Stimulated activated effector memory CD8-positive, alpha-beta T cell treated with anti-CD3 and anti-CD28 coated beads, Interleukin-12 subunit alpha, Interleukin-12 subunit beta, amount 100 ng/mL, for 72 hours (primary cell): ENCODE measurements at regions not wholly inside any gene's neighbourhood (a gene's known extent, or its start where the extent isn't known, plus 50 kb on each side); places are given as distances from the start of the nearest gene placed in this dataset.
"Not testable (repeated sequence)": the region's sequence is repeated elsewhere in the genome, so short reads cannot be mapped to it uniquely, and the experiment has no call there.

Source experiments
- ATAC-seq: fragments of 150-1000 bp; cut with Tn5 transposase; 2 replicates; pipeline ENCODE4 v1.10.0; 2021
- DNase-seq, 2 donors: peaks; one replicate each; pipeline ENCODE4 v3.0.0; 2021 to 2022; ENCODE audit warnings: low spot score in 2 of 2
- H3K27ac Mint-ChIP-seq: one replicate; pipeline ENCODE4 v1.8.0; 2022; ENCODE audit warnings: mild to moderate bottlenecking, mixed read lengths
- H3K36me3 Mint-ChIP-seq: one replicate; pipeline ENCODE4 v1.8.0; 2022; ENCODE audit warnings: mild to moderate bottlenecking, mixed read lengths
- H3K4me1 Mint-ChIP-seq: one replicate; pipeline ENCODE4 v1.8.0; 2022; ENCODE audit warnings: mixed read lengths
- H3K4me3 Mint-ChIP-seq: one replicate; pipeline ENCODE4 v1.8.0; 2022; ENCODE audit warnings: mild to moderate bottlenecking, mixed read lengths
- H3K9me3 Mint-ChIP-seq: one replicate; pipeline ENCODE4 v1.8.0; 2022; ENCODE audit warnings: mixed read lengths

DNA sequence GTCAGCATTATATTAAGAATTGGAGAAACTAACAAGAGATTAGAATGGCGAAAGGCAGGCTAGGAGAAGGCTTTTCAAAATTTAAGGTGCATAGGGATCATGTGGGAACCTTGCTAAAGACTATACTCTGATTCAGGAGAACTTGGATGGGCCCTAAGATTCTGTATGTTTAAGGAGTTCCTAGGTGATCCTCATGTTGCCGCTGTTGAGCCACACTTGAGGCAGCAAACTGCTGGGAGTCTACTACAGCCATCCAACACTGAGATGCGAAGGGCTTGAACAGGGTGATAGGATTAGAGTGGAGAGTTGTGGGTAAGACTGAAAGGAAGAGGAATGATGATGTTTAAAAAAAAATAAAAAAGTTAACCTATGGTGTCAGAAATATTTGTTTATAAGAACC lies 1013.2 kb downstream of the MRPL39 start:
- Mint-ChIP-seq H3K4me3 (no peak overlapping the region), H3K36me3 (no peaks in the 10 kb centered on the region), H3K27ac (no peak overlapping the region), H3K4me1 (no peaks in the 10 kb centered on the region), H3K9me3 (peaks cover 22% of the 10 kb centered on the region)
- ATAC-seq (no peak), DNase-seq (no peak)

DNA sequence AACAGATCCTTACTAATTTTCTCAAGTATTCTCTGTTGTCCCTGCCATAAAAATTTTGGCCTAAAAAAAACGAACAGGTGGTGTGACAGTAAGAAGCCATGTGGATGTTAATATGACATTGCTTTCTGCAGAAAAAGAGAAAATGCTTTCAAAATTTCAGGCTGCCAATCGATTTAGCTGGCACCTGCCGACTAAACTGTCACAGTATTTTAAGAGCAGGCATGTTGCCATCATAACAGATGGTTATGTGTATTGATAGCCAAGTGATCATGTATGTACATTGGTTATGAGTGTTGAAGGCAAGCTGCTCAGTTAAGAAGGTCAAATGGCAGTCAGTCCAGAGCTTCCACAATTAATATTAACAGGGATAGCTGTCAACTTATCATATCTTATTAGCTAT lies 1017.0 kb downstream of the MRPL39 start:
- Mint-ChIP-seq H3K9me3 (peaks cover 19% of the 10 kb centered on the region), H3K4me3 (no peak overlapping the region), H3K27ac (no peak overlapping the region), H3K36me3 (no peaks in the 10 kb centered on the region), H3K4me1 (no peaks in the 10 kb centered on the region)
- DNase-seq (no peak), ATAC-seq (no peak)

DNA sequence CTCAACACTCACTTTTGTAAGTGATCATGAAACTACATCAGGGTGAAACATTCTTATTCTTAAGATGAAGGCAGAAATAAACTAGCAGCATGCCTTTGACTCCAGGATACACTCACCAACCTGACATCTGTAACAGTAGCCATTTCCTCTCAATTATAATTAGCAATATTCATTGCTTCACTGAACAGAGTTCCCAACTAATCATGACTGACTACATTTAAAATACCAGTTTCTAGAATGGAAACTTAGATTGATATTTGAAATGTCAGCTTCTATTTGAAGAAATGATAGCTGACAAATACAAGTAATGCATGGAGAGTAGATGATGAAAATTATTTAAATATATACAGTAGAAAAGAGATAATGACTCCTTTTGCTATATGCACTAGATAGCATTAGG lies 1023.8 kb downstream of the MRPL39 start:
- no peak overlapping the region for H3K4me3 Mint-ChIP-seq
- H3K27ac Mint-ChIP-seq, result no peak overlapping the region

DNA sequence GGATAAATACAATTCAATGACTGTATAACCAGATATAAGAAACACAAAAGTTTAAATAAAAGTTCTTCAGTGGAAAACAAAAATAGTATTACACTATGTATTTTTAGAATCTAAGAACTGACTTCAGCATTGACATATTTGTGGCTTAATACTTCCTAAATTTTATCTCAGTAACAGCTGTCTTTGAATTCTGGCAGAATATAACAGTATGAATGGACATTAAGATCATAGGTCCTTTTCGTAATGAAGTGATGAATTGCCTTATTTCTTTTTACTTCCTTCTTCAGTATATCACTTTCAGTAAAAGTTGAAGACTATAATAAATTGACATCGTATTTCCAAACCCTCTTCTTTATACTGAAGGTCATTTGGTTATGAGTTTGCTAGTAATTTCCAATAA lies 1030.0 kb downstream of the MRPL39 start:
- H3K4me3 Mint-ChIP-seq, result no peak overlapping the region
- H3K4me1 Mint-ChIP-seq, result no peaks in the 10 kb centered on the region
- no peak for ATAC-seq
- DNase-seq, result no peak
- H3K36me3 Mint-ChIP-seq, result no peaks in the 10 kb centered on the region
- H3K9me3 Mint-ChIP-seq, result peaks cover 6% of the 10 kb centered on the region
- H3K27ac Mint-ChIP-seq, result no peak overlapping the region

More for the DNA sequence above, 1023.8 kb downstream of the MRPL39 start:
- DNase-seq (no peak), ATAC-seq (no peak)
- Mint-ChIP-seq H3K9me3 (peaks cover 13% of the 10 kb centered on the region), H3K36me3 (no peaks in the 10 kb centered on the region), H3K4me1 (no peaks in the 10 kb centered on the region)

DNA sequence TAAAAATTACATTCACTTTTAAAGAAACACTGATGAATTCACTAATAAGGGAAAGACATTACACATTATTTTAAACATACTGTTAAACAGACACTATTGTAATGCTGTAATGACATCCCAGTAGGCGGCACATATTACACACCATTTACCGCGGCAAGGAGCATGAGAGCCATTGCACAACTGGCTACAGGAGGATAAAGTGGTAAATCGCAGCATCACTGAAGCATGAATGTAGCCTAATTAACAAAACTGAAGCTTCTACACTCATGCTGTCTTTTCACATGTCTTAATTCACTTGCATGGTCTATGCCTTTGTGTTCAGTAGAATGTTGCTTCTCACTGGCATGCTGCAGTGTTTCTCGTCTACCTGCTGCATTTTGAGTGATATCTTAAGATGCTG lies 1046.0 kb downstream of the MRPL39 start:
- H3K4me1 Mint-ChIP-seq, result no peaks in the 10 kb centered on the region
- no peaks in the 10 kb centered on the region for H3K36me3 Mint-ChIP-seq
- H3K9me3 Mint-ChIP-seq, result peaks cover 10% of the 10 kb centered on the region
- ATAC-seq (no peak), DNase-seq (no peak)
- no peak overlapping the region for H3K4me3 Mint-ChIP-seq
- no peak overlapping the region for H3K27ac Mint-ChIP-seq

DNA sequence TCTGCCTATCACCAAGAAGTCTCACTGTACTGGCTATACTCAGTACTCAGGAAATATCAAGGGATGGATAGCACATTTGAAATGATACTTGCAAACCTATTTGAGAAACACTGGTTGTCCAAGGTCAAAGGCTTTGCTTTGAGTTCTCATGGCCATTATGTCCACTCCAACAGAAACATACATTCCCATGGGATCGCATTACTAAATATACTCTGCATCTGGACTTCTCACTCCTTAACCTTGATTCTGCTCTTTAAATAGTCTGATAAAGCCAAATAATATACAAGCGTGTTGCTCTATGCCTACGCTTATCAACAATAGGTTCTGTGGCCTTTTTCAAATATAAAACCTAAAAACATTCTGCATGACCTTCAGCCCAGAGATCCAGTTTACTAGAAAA lies 1054.8 kb downstream of the MRPL39 start:
- no peak overlapping the region for H3K4me3 Mint-ChIP-seq
- ATAC-seq, result no peak
- DNase-seq, result no peak
- H3K36me3 Mint-ChIP-seq, result no peaks in the 10 kb centered on the region
- H3K9me3 Mint-ChIP-seq, result peaks cover 6% of the 10 kb centered on the region
- no peaks in the 10 kb centered on the region for H3K4me1 Mint-ChIP-seq
- H3K27ac Mint-ChIP-seq, result no peak overlapping the region

DNA sequence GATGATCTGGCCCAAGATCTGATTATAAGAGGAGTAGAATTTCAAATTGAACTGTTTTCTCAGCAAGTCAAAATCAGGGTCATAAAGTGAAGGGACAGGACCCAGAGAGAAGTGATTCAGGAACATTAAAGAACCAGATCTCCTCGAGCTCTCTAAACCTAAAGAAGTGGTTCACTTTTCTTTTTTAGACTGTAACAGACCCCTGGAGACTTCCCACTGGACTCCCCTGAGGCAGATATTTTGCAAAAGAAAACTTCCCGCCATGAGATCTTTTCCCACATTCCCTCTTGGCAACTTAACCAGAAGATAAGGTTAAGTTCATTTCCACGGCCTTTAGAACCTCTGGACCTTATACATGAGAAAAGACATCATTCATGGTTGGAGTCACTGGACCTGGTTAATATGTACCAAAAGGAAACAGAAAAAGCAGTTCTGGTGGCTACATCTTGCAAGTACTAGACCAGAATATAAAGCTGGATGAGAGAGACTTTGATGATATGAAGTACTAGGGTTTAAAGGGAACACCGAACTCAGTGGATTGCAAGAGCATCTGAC lies 1061.4 kb downstream of the MRPL39 start:
- Mint-ChIP-seq H3K27ac (no peak overlapping the region), H3K36me3 (no peaks in the 10 kb centered on the region), H3K4me3 (no peak overlapping the region), H3K4me1 (no peaks in the 10 kb centered on the region), H3K9me3 (peaks cover 7% of the 10 kb centered on the region)
- DNase-seq, result no peak
- ATAC-seq, result no peak

DNA sequence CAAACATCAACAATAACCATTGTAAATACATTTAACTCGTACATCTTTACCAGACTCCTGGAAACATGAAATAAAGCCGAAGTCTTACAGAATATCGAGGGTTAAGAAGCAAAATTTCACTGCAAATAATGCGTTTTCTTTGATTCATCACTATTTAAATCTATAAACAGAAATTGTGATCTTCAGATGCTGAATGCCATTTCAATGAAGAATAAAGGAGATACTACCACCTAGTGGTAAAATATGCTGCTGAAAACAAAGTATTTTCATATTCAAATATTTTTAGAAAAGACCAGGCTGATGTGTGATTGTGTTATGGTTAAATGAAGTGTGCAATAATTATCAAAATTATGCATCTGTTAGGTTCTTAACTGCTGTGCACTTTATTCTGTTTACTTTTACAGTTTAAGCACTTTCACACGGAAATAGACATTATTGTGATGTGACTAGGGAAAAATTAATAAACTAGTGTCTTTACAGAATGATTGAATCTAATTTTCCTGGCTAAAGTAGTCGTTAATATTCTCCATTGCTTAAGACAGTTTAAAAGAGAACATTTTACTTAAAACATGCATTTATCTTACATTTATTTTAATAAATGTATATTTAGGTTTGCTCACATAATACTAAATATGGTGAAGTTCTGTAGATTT lies 1093.1 kb downstream of the MRPL39 start:
- no peak for DNase-seq
- H3K9me3 Mint-ChIP-seq, result peaks cover 5% of the 10 kb centered on the region
- no peak for ATAC-seq
- H3K27ac Mint-ChIP-seq, result no peak overlapping the region
- H3K36me3 Mint-ChIP-seq, result no peaks in the 10 kb centered on the region
- H3K4me3 Mint-ChIP-seq, result no peak overlapping the region
- H3K4me1 Mint-ChIP-seq, result no peaks in the 10 kb centered on the region

DNA sequence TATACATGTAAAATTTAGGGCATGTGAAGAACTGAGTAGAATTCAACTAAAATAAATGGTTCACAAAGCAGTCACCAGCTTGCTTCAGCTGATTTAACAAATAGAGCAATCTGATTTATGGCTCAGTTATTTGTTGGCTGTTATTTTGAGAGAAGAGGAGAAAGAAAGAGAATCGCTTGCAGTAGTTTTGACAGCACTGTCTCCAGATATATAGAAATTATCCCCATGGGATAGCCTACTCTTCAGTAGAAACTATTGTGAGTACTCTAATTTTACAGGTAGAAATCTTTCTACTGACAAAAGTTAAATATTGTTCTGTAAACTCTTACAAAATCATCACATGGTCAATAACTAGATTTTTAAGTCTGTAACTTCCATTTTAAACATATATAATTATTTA lies 1098.2 kb downstream of the MRPL39 start:
- ATAC-seq, result no peak
- no peak for DNase-seq
- H3K36me3 Mint-ChIP-seq, result no peaks in the 10 kb centered on the region
- H3K4me3 Mint-ChIP-seq, result no peak overlapping the region
- H3K9me3 Mint-ChIP-seq, result peaks cover 15% of the 10 kb centered on the region
- H3K4me1 Mint-ChIP-seq, result no peaks in the 10 kb centered on the region
- H3K27ac Mint-ChIP-seq, result no peak overlapping the region

DNA sequence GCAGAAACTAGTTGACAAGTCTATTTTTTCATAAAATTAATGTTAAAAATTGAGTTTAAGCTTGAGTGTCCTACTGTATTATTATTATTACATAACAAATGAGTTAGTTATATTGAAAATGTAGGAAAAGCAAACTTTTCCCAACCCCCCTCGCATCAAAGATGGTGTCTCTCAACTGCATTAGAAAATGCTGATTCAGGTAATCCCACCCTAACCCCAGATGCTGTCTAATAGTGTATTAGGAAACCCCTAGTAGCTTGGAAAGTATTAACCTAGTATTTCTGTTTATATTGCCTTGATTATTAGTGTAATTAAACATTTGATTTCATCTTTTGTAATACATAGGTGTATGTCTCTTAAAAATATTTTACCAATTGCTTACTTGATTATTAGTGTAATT lies 1120.3 kb downstream of the MRPL39 start:
- H3K36me3 Mint-ChIP-seq, result no peaks in the 10 kb centered on the region
- no peak overlapping the region for H3K4me3 Mint-ChIP-seq
- peaks cover 7% of the 10 kb centered on the region for H3K9me3 Mint-ChIP-seq
- ATAC-seq (no peak), DNase-seq (no peak)
- no peaks in the 10 kb centered on the region for H3K4me1 Mint-ChIP-seq
- H3K27ac Mint-ChIP-seq, result no peak overlapping the region

DNA sequence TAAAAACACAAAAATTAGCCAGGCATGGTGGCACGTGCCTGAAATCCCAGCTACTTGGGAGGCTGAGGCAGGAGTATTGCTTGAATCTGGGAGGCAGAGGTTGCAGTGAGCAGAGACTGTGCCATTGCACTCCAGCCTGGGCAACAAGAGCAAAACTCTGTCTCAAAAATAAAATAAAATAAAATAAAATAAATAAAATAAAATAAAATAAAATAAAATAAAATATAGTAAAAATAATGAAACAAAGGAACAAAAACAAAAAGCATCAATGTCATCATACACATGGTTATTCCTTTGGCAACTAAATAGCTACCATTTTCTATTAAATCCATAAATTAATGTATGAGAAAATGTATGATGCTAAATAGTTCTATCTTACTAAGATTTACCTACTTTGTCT lies 1123.9 kb downstream of the MRPL39 start:
- not testable (repeated sequence) for H3K4me3 Mint-ChIP-seq, H3K36me3 Mint-ChIP-seq, DNase-seq, H3K27ac Mint-ChIP-seq, H3K9me3 Mint-ChIP-seq, ATAC-seq, H3K4me1 Mint-ChIP-seq

DNA sequence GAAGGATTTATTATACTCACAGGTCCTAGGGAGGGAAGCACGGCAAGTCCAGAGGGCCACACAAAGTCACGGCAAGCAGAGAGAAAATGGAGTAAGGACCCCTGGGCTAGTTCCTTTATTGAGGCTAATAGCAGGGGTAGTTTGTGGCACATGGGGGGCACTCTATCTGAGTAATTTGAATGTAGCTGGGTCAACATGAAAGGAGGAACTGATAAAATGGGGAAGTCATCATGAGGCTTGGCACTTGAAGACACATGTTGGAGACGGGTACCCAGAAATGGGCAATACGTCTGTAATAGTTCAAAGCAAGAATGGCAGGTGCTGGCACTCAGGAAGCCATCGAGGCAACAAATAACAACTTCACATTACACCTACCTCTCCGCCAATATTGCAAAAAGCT lies 1136.4 kb downstream of the MRPL39 start:
- H3K4me3 Mint-ChIP-seq, result no peak overlapping the region
- no peaks in the 10 kb centered on the region for H3K36me3 Mint-ChIP-seq
- no peaks in the 10 kb centered on the region for H3K4me1 Mint-ChIP-seq
- DNase-seq (no peak), ATAC-seq (no peak)
- H3K9me3 Mint-ChIP-seq, result peaks cover 5% of the 10 kb centered on the region
- no peak overlapping the region for H3K27ac Mint-ChIP-seq

DNA sequence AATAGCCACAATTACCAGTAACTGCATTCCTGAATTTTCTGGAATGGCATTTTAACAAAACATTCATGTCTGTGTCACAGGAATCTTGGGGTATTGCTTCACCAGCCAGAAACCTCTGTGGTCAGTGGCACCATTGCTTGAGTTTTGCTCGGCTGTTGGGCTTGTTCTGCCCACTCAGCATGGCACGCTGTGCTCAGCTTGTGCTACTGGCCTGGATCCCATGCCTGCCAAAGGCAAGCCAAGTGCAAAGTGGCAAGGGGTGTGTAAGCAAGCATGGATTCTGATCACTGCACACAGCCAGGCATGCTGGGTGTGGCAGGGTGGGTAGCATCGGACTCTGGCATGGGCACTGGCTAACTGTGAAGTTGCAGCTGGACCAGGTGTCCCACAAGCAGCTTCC lies 1150.9 kb downstream of the MRPL39 start:
- H3K4me1 Mint-ChIP-seq, result no peaks in the 10 kb centered on the region
- H3K27ac Mint-ChIP-seq, result no peak overlapping the region
- DNase-seq, result no peak
- H3K36me3 Mint-ChIP-seq, result no peaks in the 10 kb centered on the region
- no peak for ATAC-seq
- H3K9me3 Mint-ChIP-seq, result peaks cover 9% of the 10 kb centered on the region
- H3K4me3 Mint-ChIP-seq, result no peak overlapping the region

DNA sequence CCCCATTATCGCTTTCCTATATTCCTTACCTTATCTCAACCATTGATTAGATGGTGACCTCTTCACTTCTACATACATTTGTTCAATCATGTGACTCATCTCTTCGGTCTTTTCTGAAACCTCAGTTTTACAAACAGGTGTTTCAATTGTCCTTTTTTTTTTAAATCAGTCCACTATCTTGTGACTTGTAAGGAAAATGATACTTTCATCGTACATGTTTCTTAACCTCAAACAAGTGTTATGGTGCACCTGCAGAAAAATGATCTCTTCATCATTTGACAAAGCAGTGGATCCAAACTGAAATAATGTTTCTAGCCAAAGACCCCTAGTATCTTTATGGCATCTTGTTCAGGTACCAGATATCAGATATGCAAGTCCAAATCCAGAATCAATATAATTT lies 1157.2 kb downstream of the MRPL39 start:
- DNase-seq, result no peak
- peaks cover 10% of the 10 kb centered on the region for H3K9me3 Mint-ChIP-seq
- no peak overlapping the region for H3K27ac Mint-ChIP-seq
- H3K4me1 Mint-ChIP-seq, result no peaks in the 10 kb centered on the region
- no peaks in the 10 kb centered on the region for H3K36me3 Mint-ChIP-seq
- no peak overlapping the region for H3K4me3 Mint-ChIP-seq
- ATAC-seq, result no peak

DNA sequence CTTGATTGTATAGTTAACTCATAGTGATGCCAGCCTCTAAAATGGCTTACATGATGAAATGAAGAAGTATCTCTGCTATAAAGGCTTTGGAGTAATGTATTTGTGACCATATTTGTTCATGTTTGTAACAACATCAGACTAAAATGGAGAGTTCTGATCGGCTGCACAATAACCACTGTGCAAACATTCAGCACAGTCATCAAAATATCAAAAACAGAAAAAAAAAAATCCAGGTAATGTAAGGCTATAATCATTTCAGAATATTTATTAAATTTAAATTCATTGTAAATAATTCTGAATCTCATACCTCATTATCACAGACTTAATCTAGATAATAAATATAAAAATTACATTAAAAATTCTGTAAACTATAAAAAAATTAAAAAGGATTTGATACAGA lies 1161.8 kb downstream of the MRPL39 start:
- Mint-ChIP-seq H3K4me1 (no peaks in the 10 kb centered on the region), H3K36me3 (no peaks in the 10 kb centered on the region), H3K9me3 (peaks cover 17% of the 10 kb centered on the region), H3K27ac (no peak overlapping the region), H3K4me3 (no peak overlapping the region)
- ATAC-seq, result no peak
- DNase-seq, result no peak

DNA sequence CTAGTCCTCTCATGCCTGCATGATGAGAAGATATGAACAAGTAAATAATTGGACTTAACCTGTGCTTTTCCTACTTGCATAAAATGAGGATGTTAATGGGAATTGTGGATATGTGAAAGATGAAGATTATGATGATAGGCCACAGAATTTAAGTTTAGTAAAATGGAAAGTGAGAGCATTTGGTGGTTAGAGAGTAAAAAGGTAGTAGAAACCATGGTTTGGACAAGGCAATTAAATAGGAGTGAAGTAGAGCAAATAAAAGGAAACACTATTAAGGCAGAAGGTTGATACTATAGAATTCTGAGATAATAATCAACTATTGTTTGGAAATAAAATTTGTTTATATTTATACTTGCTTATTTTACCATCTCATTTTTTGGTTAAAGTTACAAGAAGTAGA lies 1162.5 kb downstream of the MRPL39 start:
- Mint-ChIP-seq H3K4me3 (no peak overlapping the region), H3K36me3 (no peaks in the 10 kb centered on the region), H3K4me1 (no peaks in the 10 kb centered on the region), H3K9me3 (peaks cover 18% of the 10 kb centered on the region), H3K27ac (no peak overlapping the region)
- DNase-seq, result no peak
- ATAC-seq, result no peak

DNA sequence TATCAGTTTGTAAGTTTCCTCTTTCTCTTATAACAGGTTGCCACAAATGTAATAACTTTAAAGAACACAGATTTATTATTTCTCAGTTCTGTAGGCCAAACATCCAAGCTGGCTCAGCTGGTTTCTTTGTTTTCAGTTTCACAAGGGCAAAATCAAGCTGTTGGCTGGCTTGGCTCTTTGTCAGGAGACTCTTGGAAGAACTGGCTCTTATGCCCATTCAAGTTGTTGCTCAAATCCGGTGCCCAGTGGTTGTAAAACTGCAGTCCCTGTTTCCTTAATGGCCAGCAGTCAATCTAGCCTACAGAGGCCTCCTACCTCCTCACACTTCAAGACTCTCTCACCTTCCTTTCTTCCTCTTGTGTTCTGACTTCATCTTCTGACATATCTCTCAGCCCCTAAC lies 1171.0 kb downstream of the MRPL39 start:
- Mint-ChIP-seq H3K9me3 (peaks cover 20% of the 10 kb centered on the region), H3K27ac (no peak overlapping the region), H3K36me3 (no peaks in the 10 kb centered on the region), H3K4me1 (no peaks in the 10 kb centered on the region), H3K4me3 (no peak overlapping the region)
- DNase-seq, result no peak
- ATAC-seq, result no peak
